GM15510 (cell line): ENCODE measurements at regions not wholly inside any gene's neighbourhood (a gene's known extent, or its start where the extent isn't known, plus 50 kb on each side); places are given as distances from the start of the nearest gene placed in this dataset.

Experiments
- POLR2A ChIP-seq: IDR thresholded peaks from 3 replicates; pipeline ENCODE4 v1.6.1; 2011; ENCODE audit warnings: borderline replicate concordance; ENCODE audit not compliant: insufficient read length; ENCODE audit errors: extremely low read depth

DNA sequence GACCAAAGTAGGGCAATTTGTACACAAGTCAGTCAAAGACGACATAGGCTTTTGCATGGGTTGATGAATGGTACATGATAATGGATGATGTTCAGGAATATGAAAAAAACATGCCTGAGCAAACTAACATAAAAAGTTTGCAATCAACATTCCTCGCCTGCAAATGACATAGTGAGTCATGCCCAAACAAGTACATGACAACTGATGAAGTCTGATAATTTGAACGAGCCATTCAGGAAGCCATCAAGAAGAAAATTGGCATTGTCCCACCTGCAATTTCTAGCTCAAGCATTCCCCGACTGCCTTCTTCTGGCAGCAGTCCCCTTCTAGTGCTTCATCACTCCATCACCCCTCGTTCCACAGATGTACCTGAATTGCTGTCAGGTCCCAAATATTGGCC lies 118.4 kb upstream of the NR5A2 start:
- no peak for TF ChIP-seq POLR2A

DNA sequence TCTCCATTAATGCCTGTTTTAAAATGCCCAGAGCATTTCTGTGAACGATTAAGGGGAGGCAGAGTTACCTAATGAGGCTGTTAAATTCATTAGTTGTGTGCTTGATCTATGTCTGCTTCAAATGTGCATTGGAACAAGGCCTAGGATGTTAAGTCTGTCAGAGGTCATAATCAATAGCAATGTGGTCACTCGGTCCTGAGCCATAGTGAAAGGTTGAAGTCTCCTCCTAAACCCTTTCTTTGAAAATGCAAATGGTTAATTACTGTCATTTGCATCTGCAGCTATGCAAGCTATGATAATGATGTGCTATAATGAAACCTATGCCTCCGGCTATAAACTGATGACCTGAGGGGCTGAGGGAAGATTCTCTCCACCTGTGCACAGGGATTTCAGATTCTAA lies 114.2 kb upstream of the NR5A2 start:
- TF ChIP-seq POLR2A = no peak

DNA sequence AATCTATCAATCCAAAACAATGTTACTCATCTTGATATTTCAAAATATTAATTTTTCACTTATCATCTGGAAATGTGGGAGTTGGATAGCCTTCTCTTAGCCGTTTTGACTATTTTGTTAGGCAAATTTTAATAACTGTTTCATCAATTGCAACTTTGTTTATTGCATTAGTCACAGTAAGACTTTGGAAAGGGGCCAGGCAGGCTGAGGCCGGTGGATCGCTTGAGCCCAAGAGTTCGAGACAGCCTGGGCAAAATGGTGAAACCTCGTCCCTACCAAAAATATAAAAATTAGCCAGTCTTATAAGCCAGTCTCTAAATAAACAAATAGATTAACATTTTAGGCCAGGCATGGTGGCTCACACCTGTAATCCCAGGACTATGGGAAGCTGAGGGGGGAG lies 113.0 kb upstream of the NR5A2 start:
- no peak for TF ChIP-seq POLR2A

DNA sequence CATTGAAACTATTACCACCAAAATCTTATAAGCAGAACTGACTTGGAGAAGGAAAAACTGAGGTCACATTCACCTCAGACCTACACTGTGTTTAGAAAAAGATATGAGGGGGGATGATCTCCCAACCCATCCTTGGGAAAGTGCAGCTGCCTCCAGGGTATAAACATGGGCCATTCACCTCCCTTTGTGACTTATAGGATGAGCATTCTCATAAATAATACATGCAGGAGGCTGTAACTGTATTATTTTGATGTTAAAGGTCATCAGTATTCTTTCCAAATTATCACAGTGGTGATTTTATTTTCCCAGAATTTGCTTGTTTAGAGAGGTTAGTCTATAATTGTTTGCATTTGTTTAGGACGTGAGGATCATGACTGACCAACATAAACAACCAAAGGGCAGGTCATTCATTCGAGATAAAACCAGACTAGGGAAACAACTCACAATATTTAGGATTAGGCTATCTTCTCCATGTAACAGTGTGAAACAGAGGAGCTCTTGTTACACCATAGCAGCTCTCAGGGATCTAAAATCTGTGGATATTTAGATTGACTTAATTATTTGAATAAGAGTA lies 109.2 kb upstream of the NR5A2 start:
- TF ChIP-seq POLR2A = no peak

DNA sequence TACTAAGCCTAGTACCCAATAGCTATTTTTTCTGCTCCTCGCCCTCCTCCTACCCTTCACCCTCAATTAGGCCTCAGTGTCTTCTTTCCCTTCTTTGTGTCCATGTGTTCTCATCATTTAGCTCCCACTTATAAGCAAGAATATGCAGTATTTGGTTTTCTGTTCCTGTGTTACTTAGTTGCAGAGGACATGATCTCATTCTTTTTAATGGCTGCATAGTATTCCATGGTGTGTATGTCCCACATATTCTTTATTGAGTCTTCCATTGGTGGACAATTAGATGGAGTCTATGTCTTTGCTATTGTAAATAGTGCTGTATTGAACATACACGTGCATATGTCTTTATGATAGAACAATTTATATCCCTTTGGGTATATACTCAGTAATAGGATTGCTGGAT lies 106.9 kb upstream of the NR5A2 start:
- no peak for TF ChIP-seq POLR2A

DNA sequence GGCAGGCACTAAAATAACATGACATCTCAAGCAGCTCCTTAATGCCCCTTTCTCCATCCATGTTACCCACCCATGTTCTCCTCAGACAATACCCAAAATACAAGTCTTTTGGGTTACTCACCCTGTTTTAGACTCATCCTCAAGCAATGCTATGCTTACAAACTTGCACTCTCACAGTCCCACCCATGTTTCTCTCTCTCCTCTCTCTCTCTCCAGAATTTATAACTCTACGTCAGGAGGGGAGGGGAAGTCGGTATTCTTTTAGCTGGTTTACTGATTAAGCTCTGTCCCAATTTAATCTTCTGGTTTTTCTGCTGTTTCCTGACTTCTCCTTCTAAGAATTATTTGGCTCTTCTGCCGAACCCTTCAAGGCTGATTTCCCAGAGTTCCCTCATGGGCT lies 98.0 kb upstream of the NR5A2 start:
- TF ChIP-seq POLR2A = no peak

DNA sequence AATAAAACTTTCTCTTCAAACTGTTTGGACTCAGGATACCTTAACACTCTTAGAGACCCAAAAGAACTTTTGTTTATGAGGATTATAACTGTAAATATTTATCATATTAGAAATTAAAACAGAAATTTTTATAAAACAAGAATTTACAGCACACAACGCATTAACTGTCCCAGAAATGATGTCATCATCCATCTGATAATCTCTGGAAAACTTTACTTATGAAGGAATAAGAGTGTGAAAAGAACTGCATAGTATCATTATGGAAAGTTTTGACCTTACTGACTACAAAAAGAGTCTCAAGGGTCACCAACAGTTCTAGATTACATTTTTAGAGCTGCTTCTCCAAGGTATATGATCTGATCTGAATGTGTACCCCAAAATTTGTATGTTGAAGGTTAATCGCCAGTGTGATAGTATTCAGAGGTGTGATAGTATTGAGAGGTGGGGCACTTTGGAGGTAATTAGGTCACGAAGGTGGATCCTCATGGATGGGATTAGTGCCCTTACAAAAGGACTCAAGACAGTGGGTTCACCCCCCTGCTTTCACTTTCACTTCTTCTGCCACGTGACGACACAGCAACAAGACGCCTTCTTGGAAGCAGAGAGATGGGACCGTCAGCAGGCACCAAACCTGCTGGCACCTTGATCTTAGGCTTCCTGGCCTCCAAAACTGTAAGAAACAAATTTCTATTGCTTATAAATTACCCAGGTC lies 95.7 kb upstream of the NR5A2 start:
- no peak for TF ChIP-seq POLR2A

DNA sequence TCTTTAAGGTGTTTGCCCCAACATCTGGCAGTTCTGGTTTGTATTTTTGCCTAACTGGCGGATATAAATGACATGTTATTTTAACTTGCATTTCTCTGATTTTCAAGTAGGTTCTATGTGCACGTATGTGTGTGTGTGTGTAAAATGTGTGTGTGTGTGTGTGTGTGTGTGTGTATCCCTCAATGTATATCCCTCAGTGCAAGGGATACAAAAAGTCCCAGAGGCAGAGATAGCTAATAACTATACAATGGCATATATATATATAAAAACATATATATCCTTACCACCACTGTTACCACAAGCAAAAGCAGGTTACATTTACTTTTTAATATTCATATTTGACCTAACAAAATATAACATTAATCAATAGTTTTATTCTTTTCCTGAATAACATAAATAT lies 95.0 kb upstream of the NR5A2 start:
- no peak for TF ChIP-seq POLR2A

DNA sequence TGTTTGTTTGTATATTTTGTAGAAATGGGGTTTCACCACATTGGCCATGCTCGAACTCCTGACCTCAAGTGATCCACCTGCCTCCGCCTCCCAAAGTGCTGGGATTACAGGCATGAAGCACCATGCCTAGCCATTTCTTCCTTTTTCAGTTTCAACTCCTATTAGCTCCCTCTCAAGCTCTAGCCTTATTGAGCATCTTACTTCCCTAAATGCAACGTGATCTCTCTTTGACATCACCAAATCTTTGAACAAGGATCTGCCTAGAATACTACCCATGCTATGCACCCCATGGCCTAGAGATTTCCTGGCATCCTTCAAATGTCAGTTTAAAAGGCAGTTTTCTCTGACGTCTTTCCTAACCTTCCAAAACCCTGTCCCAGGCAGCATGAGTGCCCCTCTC lies 91.1 kb upstream of the NR5A2 start:
- TF ChIP-seq POLR2A = no peak

DNA sequence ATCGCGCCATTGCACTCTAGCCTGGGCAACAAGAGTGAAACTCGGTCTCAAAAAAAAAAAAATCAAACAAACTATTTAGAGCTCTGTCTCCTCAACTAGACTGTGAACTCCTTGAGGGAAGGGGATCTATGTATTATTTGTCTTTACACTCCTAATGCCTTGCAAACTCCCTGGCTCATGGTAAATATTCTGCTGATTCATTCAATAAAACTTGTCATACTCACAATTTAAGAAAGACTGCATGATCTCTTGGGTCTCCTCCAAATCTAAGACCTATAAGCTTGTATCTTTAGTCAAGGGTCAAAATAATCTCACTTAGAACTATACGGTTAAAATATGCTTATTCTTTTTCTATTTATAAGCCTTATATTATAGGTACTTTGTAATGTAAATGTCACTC lies 90.3 kb upstream of the NR5A2 start:
- no peak for TF ChIP-seq POLR2A

DNA sequence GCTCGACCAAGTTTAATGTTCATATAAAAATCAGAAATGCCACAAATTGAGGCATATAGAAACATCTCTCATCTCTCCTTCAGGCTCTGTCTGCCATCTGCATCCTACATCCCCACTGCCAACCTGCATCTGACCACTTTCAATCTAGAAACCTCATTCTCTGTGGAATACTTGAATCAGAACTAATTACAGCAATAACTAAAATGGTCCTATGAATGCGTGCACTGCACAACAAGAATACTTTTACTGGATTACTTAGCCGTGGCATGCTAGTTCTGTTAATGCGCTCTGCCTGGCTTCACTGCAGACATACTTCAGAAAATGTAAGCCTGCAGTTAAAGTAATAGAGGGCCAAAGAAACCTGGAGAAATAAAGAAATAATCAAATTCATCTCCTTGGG lies 89.8 kb upstream of the NR5A2 start:
- TF ChIP-seq POLR2A = no peak

DNA sequence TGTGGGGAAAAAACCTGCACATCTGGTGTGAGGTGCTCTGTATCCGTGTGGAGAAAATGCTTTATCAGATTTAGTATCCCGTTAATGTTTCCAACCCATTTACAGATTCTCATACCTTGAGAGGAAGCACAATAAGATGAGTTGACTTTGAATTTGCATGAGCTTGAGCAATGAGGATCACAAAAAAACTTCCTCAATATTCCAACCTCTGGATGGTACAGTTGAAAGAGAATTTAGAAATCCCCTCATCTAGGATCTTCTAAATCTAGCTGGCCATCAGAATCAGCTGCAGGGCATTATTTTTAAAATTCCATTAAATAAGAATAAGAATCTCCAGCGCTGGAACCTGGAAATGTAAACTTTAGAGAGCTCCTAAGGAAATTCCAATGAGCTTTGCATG lies 82.5 kb upstream of the NR5A2 start:
- TF ChIP-seq POLR2A = no peak

DNA sequence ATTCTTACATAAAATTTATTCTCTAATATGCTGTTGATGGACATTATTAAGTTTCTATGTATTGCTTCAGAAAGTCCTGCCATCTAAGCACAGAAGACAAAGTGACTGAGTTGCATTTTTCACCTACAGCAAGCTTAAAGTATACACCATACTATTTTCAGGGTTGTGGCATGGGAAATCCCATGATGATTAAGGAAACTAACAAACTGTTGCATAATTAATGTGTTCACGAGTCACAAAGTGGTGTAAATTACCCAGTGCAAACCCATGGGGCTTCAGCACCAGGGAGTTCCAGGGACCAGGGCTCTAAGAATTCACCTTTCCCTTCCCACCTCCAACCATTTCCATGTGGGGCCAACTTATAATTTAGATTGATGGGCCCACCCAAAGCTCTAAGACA lies 81.9 kb upstream of the NR5A2 start:
- TF ChIP-seq POLR2A = no peak

DNA sequence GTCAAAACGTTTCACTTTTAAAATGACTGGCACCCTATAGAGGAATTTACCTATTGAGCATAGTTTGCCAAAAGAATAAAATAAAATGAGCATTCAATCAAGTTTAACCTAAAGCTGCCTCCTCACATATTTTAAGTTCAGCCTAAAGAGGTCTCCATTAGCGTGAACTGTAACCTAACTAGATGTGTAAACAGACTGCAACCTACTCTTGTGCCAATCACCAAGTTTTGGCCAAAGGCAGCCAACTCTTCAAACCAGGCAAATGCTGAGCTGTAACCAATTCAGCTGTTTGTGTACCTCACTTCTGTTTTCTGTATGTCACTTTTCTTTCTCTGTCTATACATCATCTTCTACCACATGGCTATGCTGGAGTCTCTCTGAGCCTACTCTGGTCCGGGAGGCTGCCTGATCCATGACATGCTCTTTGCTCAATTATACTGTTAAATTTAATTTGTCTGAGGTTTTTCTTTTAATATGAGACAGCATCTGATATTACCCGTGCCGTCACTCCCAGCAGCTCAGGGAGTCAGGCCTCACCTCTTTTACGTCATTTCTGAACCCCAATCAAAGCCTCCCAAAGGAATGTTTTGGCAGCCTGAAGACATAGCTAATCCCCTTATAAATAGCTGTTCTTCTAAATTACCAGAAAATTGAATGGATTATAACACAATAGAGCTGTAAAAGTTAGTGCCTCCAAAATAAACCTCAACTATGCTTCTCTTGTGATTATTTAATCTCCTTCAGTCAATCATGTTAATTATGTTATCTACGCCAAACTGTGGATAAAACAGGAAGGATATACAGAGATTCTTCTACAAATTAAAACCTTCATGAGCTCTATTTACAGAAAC lies 81.0 kb upstream of the NR5A2 start:
- no peak for TF ChIP-seq POLR2A

DNA sequence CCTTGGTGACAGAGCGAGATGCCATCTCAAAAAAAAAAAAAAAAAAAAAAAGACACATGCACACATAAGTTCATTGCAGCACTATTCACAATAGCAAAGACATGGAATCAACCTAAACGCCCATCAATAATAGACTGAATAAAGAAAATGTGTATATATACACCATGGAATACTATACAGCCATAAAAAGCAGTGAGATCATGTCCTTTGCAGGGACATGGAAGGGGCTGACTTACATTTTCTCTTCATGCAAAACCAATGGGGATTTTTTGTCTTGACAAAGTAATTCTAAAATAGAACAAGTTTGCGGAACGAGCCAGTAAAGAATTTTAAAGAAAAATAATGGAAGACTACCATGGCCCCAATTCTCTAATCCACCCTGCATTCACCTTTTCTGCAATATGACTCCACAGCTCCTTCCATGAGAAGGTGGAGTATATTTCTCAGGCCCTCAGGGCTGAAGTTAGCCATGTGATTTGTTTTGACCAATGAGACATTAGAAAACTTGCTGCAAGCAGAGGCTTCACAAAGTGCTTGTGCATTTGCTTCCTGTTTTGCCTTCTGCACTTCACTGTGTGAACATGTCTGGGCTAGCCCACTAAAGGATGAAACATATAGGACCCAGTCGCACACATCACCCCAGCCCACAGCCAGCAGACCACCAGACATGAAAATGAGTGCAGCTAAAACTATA lies 78.8 kb upstream of the NR5A2 start:
- no peak for TF ChIP-seq POLR2A
